NB4 (cell line): ENCODE measurements at regions not wholly inside any gene's neighbourhood (a gene's known extent, or its start where the extent isn't known, plus 50 kb on each side); places are given as distances from the start of the nearest gene placed in this dataset.

Experiments
- DNase-seq: peaks from one replicate; pipeline ENCODE4 v3.0.0; 2010; ENCODE audit warnings: low read depth
- H3K4me3 ChIP-seq: one replicate; pipeline ENCODE4 v1.5.1; 2011; ENCODE audit warnings: mild to moderate bottlenecking, low read depth, low read length, moderate library complexity
- CTCF ChIP-seq: IDR thresholded peaks from one replicate; pipeline ENCODE4 v1.5.1; 2012; ENCODE audit warnings: low read depth, low read length
- MAX ChIP-seq: IDR thresholded peaks from 2 replicates; pipeline ENCODE4 v1.6.1; 2011; ENCODE audit warnings: low read depth, low read length
- MYC ChIP-seq: IDR thresholded peaks from 2 replicates; pipeline ENCODE4 v1.6.1; 2011; ENCODE audit warnings: low read depth, low read length
- POLR2A ChIP-seq: IDR thresholded peaks from 2 replicates; pipeline ENCODE4 v1.6.1; 2011; ENCODE audit warnings: mild to moderate bottlenecking; ENCODE audit not compliant: insufficient read length; ENCODE audit errors: extremely low read depth

- TF ChIP-seq MAX = no peak
- DNase-seq = no peak
Observed at GRCh38 chr7:35991511-35992232, 161.4 kb upstream of the EEPD1 start.

GRCh38 chr7:35992436-35992835 is 160.6 kb upstream of the EEPD1 start:
- TF ChIP-seq CTCF (no peak), MYC (no peak), MAX (no peak), POLR2A (no peak)
- DNase-seq = no peak
- H3K4me3 ChIP-seq = no peak overlapping the region

More at GRCh38 chr7:35991511-35992232, 161.4 kb upstream of the EEPD1 start:
- no peak overlapping the region for H3K4me3 ChIP-seq

GRCh38 chr7:35993113-35993512 is 159.9 kb upstream of the EEPD1 start:
- TF ChIP-seq POLR2A = no peak
- TF ChIP-seq MYC = no peak
- no peak for TF ChIP-seq CTCF
- TF ChIP-seq MAX = no peak
- no peak for DNase-seq

GRCh38 chr7:35993676-35994606 is 159.1 kb upstream of the EEPD1 start:
- TF ChIP-seq CTCF = no peak
- no peak for TF ChIP-seq MYC
- no peak for TF ChIP-seq POLR2A
- TF ChIP-seq MAX = no peak
- H3K4me3 ChIP-seq = no peak overlapping the region
- DNase-seq = no peak

More at GRCh38 chr7:35993113-35993512, 159.9 kb upstream of the EEPD1 start:
- no peak overlapping the region for H3K4me3 ChIP-seq

- no peak for DNase-seq
- H3K4me3 ChIP-seq = no peak overlapping the region
- TF ChIP-seq CTCF (no peak), MAX (no peak), MYC (no peak), POLR2A (no peak)
Observed at GRCh38 chr7:35995334-35995733, 157.7 kb upstream of the EEPD1 start.

- no peak overlapping the region for H3K4me3 ChIP-seq
- no peak for TF ChIP-seq MAX
- TF ChIP-seq CTCF = no peak
- TF ChIP-seq POLR2A = no peak
- TF ChIP-seq MYC = no peak
- DNase-seq = no peak
Observed at GRCh38 chr7:35998481-35998880, 154.6 kb upstream of the EEPD1 start.
